Activated naive CD4-positive, alpha-beta T cell treated with anti-CD3 and anti-CD28 coated beads, Interleukin-2, amount 10 ng/mL, durations not matched to agents 7 days and 5 days (primary cell): ENCODE measurements at regions not wholly inside any gene's neighbourhood (a gene's known extent, or its start where the extent isn't known, plus 50 kb on each side); places are given as distances from the start of the nearest gene placed in this dataset.

Experiments
- CTCF ChIA-PET: fragments of 350-600 bp; sonication (Branson Sonifier 250); formaldehyde crosslinking; loops from one replicate; lab custom pipeline; 2021; ENCODE audit warnings: antibody characterized with exemption; lab: Charles Lee
- DNase-seq: peaks from one replicate; pipeline ENCODE4 v3.0.0-alpha.2; 2020
- H3K27ac Mint-ChIP-seq: one replicate; pipeline ENCODE4 v1.8.0; 2021; ENCODE audit warnings: mild to moderate bottlenecking, moderate library complexity, mixed read lengths
- H3K27me3 Mint-ChIP-seq: one replicate; pipeline ENCODE4 v1.8.0; 2021; ENCODE audit warnings: mild to moderate bottlenecking, mixed read lengths
- H3K36me3 Mint-ChIP-seq: one replicate; pipeline ENCODE4 v1.8.0; 2021; ENCODE audit warnings: mixed read lengths
- H3K4me1 Mint-ChIP-seq: one replicate; pipeline ENCODE4 v1.8.0; 2021; ENCODE audit warnings: mixed read lengths
- H3K4me3 Mint-ChIP-seq: one replicate; pipeline ENCODE4 v1.8.0; 2021; ENCODE audit warnings: mild to moderate bottlenecking, moderate library complexity, mixed read lengths
- H3K9me3 Mint-ChIP-seq: one replicate; pipeline ENCODE4 v1.8.0; 2021; ENCODE audit warnings: mixed read lengths

GRCh38 chr11:134584001-134584561 is 172.0 kb upstream of the B3GAT1 start:
- CTCF ChIA-PET: interaction anchor here (1.0 to 1.5 kb wide), 2 partner anchors 15 to 235 kb away, joined by 3 read pairs; no protein-coding TSS in a partner anchor
- Mint-ChIP-seq H3K27me3 (peaks cover 82% of the 10 kb centered on the region), H3K27ac (no peak overlapping the region), H3K36me3 (no peaks in the 10 kb centered on the region), H3K4me1 (peaks cover 25% of the 10 kb centered on the region), H3K4me3 (no peak overlapping the region), H3K9me3 (no peaks in the 10 kb centered on the region)
- no peak for DNase-seq

GRCh38 chr11:134583397-134583990 is 171.5 kb upstream of the B3GAT1 start:
- H3K27me3 Mint-ChIP-seq: peaks cover 81% of the 10 kb centered on the region
- H3K36me3 Mint-ChIP-seq: no peaks in the 10 kb centered on the region
- CTCF ChIA-PET: interaction anchor here (1.0 to 1.5 kb wide), 2 partner anchors 14 to 234 kb away, joined by 3 read pairs; no protein-coding TSS in a partner anchor
- no peaks in the 10 kb centered on the region for H3K9me3 Mint-ChIP-seq
- DNase-seq: no peak
- peaks cover 22% of the 10 kb centered on the region for H3K4me1 Mint-ChIP-seq
- H3K27ac Mint-ChIP-seq: peak overlapping the region; percentile 63
- H3K4me3 Mint-ChIP-seq: no peak overlapping the region

DNA sequence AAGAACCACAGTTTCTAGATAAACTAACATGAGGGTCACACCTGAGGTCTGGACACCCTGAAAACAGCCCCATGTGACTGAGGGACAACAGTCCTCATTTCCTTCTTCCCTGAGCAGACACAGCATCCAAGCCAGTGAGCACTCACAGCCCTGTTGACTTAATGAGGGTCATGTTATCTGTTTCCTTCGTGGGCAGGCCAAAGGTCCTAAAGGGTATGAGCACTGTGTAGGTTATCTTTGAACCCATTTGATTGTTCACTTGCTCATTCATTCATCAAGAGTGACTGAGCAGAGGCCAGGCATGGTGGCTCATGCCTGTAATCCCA is 170.7 kb upstream of the B3GAT1 start:
- peaks cover 22% of the 10 kb centered on the region for H3K4me1 Mint-ChIP-seq
- H3K36me3 Mint-ChIP-seq: no peaks in the 10 kb centered on the region
- H3K4me3 Mint-ChIP-seq: no peak overlapping the region
- H3K27me3 Mint-ChIP-seq: peaks cover 80% of the 10 kb centered on the region
- no peaks in the 10 kb centered on the region for H3K9me3 Mint-ChIP-seq
- H3K27ac Mint-ChIP-seq: peak overlapping the region; percentile 16
- CTCF ChIA-PET: no interaction called here
- DNase-seq: no peak

DNA sequence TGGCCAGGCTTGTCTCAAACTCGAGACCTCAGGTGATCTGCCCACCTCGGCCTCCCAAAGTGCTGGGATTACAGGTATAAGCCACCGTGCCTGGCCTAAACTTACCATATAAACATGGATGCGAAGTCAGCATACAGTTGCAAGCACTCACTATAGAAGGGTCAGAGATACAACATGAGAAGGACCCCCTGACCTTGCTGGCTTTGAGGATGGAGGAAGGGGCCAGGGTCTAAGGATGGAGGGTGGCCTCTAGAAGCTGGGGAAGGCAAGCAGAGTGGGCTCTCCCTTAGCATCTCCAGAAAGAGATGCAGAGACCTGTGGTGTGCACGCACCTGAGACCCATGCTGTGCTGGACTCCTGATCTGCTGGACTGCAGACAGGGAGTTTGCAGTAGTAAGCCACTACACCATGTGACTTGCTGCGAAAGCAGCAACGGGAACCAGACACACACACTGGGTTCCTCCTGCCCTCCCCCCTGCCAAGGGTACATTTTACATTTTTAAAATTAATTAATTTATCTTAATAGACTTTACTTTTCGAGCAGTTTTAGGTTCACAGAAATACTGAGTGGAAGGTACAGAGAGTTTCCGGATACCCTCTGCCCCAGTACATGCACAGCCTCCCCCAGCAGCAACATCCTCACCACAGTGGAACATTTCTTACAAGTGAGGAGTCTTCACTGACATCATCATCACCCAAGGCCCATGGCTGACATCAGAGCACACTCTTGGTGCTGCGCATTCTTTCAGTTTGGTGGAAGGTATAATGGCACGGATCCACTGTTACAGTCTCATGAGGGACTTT is 170.1 kb upstream of the B3GAT1 start:
- Mint-ChIP-seq H3K4me3 (no peak overlapping the region), H3K9me3 (no peaks in the 10 kb centered on the region), H3K27me3 (peaks cover 78% of the 10 kb centered on the region), H3K27ac (no peak overlapping the region), H3K4me1 (peaks cover 22% of the 10 kb centered on the region), H3K36me3 (no peaks in the 10 kb centered on the region)
- CTCF ChIA-PET: no interaction called here
- DNase-seq: no peak

- Mint-ChIP-seq H3K4me3 (no peak overlapping the region), H3K27me3 (peaks cover 68% of the 10 kb centered on the region), H3K36me3 (no peaks in the 10 kb centered on the region), H3K27ac (no peak overlapping the region), H3K4me1 (peaks cover 22% of the 10 kb centered on the region), H3K9me3 (no peaks in the 10 kb centered on the region)
- CTCF ChIA-PET: no interaction called here
- no peak for DNase-seq
Observed at GRCh38 chr11:134581121-134581626, 169.1 kb upstream of the B3GAT1 start.

- Mint-ChIP-seq H3K27me3 (peaks cover 62% of the 10 kb centered on the region), H3K36me3 (no peaks in the 10 kb centered on the region), H3K9me3 (no peaks in the 10 kb centered on the region), H3K27ac (no peak overlapping the region), H3K4me1 (peaks cover 22% of the 10 kb centered on the region), H3K4me3 (no peak overlapping the region)
- CTCF ChIA-PET: no interaction called here
- DNase-seq: no peak
Observed at GRCh38 chr11:134580610-134580975, 168.6 kb upstream of the B3GAT1 start.

- Mint-ChIP-seq H3K27me3 (peaks cover 58% of the 10 kb centered on the region), H3K36me3 (no peaks in the 10 kb centered on the region), H3K4me3 (no peak overlapping the region), H3K9me3 (no peaks in the 10 kb centered on the region), H3K27ac (no peak overlapping the region), H3K4me1 (peaks cover 22% of the 10 kb centered on the region)
- no peak for DNase-seq
- CTCF ChIA-PET: no interaction called here
Observed at GRCh38 chr11:134579724-134580609, 167.9 kb upstream of the B3GAT1 start.

DNA sequence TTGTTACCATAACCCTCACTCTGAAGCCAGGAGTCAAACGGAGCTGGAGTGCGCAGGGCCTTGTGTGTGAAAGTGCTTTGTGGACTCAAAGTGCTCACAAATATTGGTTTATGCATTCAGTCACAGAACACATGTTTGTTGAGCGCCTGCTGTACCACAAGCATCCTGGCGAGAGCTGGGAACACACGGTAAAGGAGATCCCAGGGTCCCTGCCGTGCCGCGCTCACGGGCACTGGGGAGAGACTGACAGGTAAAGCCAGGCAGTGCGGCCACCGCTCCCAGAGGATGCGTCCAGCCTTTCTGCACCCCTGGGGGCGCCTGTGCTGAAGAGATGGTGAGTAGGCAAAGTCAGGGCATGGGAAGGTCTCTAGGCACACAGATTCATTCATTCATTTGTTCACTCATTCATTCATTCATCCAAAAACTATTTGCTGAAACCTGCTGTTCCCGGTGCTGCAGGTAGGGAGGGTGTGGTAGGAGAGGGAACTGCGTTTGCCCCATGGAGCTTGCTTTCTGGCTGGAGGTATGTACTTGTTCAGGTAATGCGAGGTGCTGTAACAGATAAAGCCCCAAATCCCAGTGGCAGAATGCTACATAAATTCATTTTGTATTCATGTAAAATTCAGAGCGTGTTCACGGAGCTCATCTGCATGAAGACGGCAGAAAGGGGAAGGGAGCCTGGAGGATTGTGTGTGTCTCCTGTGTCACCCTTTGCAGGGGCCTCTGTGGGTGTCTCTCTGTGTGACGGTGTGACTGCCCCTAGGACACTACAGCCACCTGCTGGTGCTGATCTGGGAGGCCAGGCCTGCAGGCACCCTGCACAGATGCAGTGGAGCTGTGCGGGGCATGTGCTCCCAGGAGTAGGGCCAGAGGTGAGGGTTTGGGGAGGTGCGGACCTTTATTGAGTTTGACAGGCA is 167.0 kb upstream of the B3GAT1 start:
- no peak for DNase-seq
- Mint-ChIP-seq H3K27me3 (peaks cover 50% of the 10 kb centered on the region), H3K36me3 (no peaks in the 10 kb centered on the region), H3K9me3 (no peaks in the 10 kb centered on the region), H3K4me3 (no peak overlapping the region), H3K4me1 (peaks cover 17% of the 10 kb centered on the region), H3K27ac (no peak overlapping the region)
- CTCF ChIA-PET: no interaction called here

- CTCF ChIA-PET: no interaction called here
- peaks cover 39% of the 10 kb centered on the region for H3K27me3 Mint-ChIP-seq
Observed at GRCh38 chr11:134577751-134578395, 165.8 kb upstream of the B3GAT1 start.

DNA sequence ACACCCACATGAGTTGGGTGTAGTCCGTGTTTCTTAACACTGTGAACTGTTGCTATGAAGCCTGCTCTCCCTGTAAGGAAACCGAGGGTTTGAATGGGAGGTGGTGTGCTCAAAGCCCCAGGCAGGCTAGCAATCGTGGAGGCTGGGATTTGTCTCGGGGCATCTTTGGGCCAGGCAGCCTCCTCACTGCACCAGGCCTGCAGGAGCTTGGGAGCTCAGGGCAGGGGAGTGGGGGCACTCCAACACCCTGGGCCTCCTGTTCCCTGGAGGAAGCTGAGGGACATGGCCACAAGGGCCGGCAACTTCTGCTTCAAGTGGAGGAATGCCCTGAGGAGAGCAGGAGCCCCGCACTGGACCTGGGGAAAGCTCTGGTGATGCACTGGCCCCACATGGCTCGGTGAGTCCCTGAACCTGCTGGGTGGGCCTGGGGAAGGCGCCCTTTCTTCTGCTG is 164.7 kb upstream of the B3GAT1 start:
- Mint-ChIP-seq H3K27me3 (peaks cover 30% of the 10 kb centered on the region), H3K9me3 (no peaks in the 10 kb centered on the region)
- no peak for DNase-seq

More at GRCh38 chr11:134577751-134578395, 165.8 kb upstream of the B3GAT1 start:
- DNase-seq: no peak
- Mint-ChIP-seq H3K36me3 (no peaks in the 10 kb centered on the region), H3K9me3 (no peaks in the 10 kb centered on the region), H3K27ac (no peak overlapping the region), H3K4me3 (no peak overlapping the region), H3K4me1 (peaks cover 5% of the 10 kb centered on the region)

DNA sequence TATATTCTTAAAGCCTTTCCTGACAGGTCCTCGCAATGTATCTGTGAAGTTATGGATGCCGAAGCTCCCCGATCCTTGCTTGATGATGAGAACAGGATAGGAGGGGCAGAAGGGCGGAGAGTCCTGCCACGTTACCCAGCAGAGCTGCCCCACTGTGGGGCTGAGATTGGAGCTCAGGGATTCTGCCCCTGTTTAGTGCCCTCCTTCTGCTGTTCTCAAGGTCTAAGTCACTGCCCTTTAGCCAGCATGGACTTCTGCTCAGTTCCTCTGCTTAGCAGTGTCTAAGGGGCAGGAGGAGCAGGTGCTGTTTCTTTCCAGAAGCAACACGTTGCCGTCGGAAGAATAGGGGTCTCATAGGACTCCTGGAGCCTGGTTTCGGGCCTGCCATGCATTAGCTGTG is 164.2 kb upstream of the B3GAT1 start:
- Mint-ChIP-seq H3K27me3 (peaks cover 31% of the 10 kb centered on the region), H3K9me3 (no peaks in the 10 kb centered on the region), H3K4me1 (no peaks in the 10 kb centered on the region), H3K36me3 (no peaks in the 10 kb centered on the region), H3K4me3 (no peak overlapping the region), H3K27ac (no peak overlapping the region)
- no peak for DNase-seq
- CTCF ChIA-PET: no interaction called here

More for the DNA sequence above, 164.7 kb upstream of the B3GAT1 start:
- CTCF ChIA-PET: no interaction called here
- Mint-ChIP-seq H3K4me3 (no peak overlapping the region), H3K27ac (no peak overlapping the region), H3K4me1 (no peaks in the 10 kb centered on the region), H3K36me3 (no peaks in the 10 kb centered on the region)

GRCh38 chr11:134575504-134576230 is 163.6 kb upstream of the B3GAT1 start:
- no peaks in the 10 kb centered on the region for H3K9me3 Mint-ChIP-seq
- H3K4me3 Mint-ChIP-seq: no peak overlapping the region
- no peaks in the 10 kb centered on the region for H3K36me3 Mint-ChIP-seq
- H3K4me1 Mint-ChIP-seq: no peaks in the 10 kb centered on the region
- no peak for DNase-seq
- CTCF ChIA-PET: no interaction called here
- peaks cover 27% of the 10 kb centered on the region for H3K27me3 Mint-ChIP-seq
- H3K27ac Mint-ChIP-seq: no peak overlapping the region
